ENCODE measurements at regions not wholly inside any gene's neighbourhood (a gene's known extent, or its start where the extent isn't known, plus 50 kb on each side); places are given as distances from the start of the nearest gene placed in this dataset.

GRCh38 chr2:43098539-43098938, 127.9 kb downstream of the ZFP36L2 start:
- TF ChIP-seq EZH2phosphoT487 (IDR thresholded peaks at IDR 0.05; ENCODE audit: insufficient read depth, low read depth): no peak
- TF ChIP-seq EZH2 (IDR thresholded peaks at IDR 0.05; ENCODE audit: insufficient read depth, poor library complexity, severe bottlenecking): no peak
